ENCODE measurements at regions not wholly inside any gene's neighbourhood (a gene's known extent, or its start where the extent isn't known, plus 50 kb on each side); places are given as distances from the start of the nearest gene placed in this dataset.

DNA sequence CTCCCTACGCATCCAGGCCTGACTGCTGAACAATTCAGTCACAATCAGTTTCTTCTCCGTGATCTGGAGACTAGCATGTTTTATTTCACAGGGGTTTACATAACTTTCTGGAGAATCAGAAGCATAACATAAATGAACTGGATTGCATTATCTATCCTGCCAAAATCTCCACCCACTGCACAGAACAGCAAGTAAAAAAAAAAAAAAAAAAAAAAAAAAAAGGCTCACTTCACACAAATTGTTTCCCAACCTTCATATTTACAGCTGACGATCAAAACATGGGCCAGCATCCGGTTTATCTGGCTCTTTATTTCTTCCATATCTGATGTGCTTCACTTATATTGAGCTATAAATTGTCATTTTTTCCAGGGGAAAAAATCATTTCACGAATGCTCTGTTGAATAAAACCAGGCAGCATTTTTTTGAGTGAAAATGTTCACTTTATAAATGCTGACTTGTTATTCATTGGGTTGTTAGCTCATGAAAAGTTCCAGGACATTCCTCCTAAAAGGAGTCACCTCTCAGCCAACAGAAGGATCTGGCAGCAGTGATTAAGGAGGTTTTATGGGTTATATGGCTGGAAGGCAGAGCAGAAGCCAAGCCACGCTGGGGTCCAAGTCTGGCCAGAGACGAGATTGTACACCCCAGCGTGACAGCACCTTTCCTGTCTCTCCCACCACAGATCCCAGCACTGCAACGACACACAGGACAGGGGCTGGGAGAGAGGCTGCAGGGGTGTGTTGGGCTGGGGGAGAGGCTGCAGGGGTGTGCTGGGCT is 51.2 kb upstream of the GLI2 start:
- Histone ChIP-seq H3K27me3 (replicated peaks in 1 of 4; ENCODE audit: control extremely low read depth in 1 of 4, control insufficient read depth in 3 of 4, insufficient read depth in 4 of 4, low read length in 3 of 4) (peaks cover 0 to 2% (median 0%) of the 10 kb centered on the region in 4 experiments), H3K4me2 (replicated peaks; ENCODE audit: low read depth, low read length, poor library complexity, severe bottlenecking) (no peak overlapping the region), H3K4me3 (ENCODE audit: control extremely low read depth in 1 of 5, extremely low read depth in 1 of 5, insufficient read depth in 1 of 5, low read depth in 2 of 5, low read length in 4 of 5) (no peak overlapping the region), H4K20me1 (ENCODE audit: control insufficient read depth, insufficient read depth, low read length, poor library complexity, severe bottlenecking) (no peaks in the 10 kb centered on the region), H3K36me3 (replicated peaks in 1 of 2; ENCODE audit: control extremely low read depth in 1 of 2, control insufficient read depth in 1 of 2, extremely low read depth in 1 of 2, insufficient read depth in 2 of 2, low read length in 1 of 2) (no peaks in the 10 kb centered on the region), H3K9me3 (ENCODE audit: control extremely low read depth in 1 of 3, control insufficient read depth in 2 of 3, insufficient read depth in 1 of 3, low read length in 2 of 3) (no peaks in the 10 kb centered on the region), H3K4me1 (ENCODE audit: control insufficient read depth in 2 of 2, insufficient read depth in 2 of 2, low read length in 2 of 2) (peaks cover 3% of the 10 kb centered on the region in 2 donors), H3K9ac (ENCODE audit: low read length) (no peak overlapping the region), H3K27ac (ENCODE audit: low read length in 2 of 2) (no peak overlapping the region), H2AFZ (ENCODE audit: insufficient read depth, low read depth, low read length, poor library complexity, severe bottlenecking) (no peak overlapping the region), H3K79me2 (ENCODE audit: control insufficient read depth, insufficient read depth, low read length) (no peaks in the 10 kb centered on the region)
- ATAC-seq (ENCODE audit: low read depth) (no peak), DNase-seq (no peak)
- intact Hi-C loops (cut with micrococcal nuclease): loop anchor here (5.0 kb wide), 1 partner anchor 1277 kb away; no protein-coding TSS in a partner anchor
- Mint-ChIP-seq H3K4me1 (peaks cover 2% of the 10 kb centered on the region), H3K27ac (no peak overlapping the region), H3K4me3 (no peak overlapping the region), H3K27me3 (peaks cover 28% of the 10 kb centered on the region), H3K9me3 (ENCODE audit: insufficient read depth) (no peaks in the 10 kb centered on the region)
- ChIA-PET CTCF (interaction anchor here (0.8 kb wide), 1 partner anchor 9 kb away, joined by 3 read pairs; no protein-coding TSS in a partner anchor), POLR2A (no interaction called here)
- WGBS (ENCODE audit: insufficient coverage): no CpG with 5 or more reads among the region's 9 CpGs
- TF ChIP-seq EZH2 (IDR thresholded peaks at IDR 0.05; ENCODE audit: borderline replicate concordance, insufficient read depth, low read depth, low read length, poor library complexity, severe bottlenecking): no peak
- TF ChIP-seq, protein P1, sequence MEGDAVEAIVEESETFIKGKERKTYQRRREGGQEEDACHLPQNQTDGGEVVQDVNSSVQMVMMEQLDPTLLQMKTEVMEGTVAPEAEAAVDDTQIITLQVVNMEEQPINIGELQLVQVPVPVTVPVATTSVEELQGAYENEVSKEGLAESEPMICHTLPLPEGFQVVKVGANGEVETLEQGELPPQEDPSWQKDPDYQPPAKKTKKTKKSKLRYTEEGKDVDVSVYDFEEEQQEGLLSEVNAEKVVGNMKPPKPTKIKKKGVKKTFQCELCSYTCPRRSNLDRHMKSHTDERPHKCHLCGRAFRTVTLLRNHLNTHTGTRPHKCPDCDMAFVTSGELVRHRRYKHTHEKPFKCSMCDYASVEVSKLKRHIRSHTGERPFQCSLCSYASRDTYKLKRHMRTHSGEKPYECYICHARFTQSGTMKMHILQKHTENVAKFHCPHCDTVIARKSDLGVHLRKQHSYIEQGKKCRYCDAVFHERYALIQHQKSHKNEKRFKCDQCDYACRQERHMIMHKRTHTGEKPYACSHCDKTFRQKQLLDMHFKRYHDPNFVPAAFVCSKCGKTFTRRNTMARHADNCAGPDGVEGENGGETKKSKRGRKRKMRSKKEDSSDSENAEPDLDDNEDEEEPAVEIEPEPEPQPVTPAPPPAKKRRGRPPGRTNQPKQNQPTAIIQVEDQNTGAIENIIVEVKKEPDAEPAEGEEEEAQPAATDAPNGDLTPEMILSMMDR (IDR thresholded peaks at IDR 0.05): no peak

Measured in B cell (primary cell).